Loucy (cell line): ENCODE measurements at regions not wholly inside any gene's neighbourhood (a gene's known extent, or its start where the extent isn't known, plus 50 kb on each side); places are given as distances from the start of the nearest gene placed in this dataset.

Experiments used
- H2AFZ ChIP-seq: fragments of 200-600 bp; sonication (generic); 2 replicates; pipeline ENCODE4 v1.6.0; 2016; ENCODE audit warnings: antibody characterized with exemption, mild to moderate bottlenecking, low read length, moderate library complexity
- H3F3A ChIP-seq: fragments of 200-600 bp; 2 replicates; pipeline ENCODE4 v1.6.0; 2016; ENCODE audit warnings: antibody characterized with exemption, low read depth, mild to moderate bottlenecking
- H3K27me3 ChIP-seq: fragments of 200-600 bp; sonication (generic); 2 replicates; pipeline ENCODE4 v1.6.1; 2014; ENCODE audit warnings: low read length, mild to moderate bottlenecking; ENCODE audit not compliant: insufficient read depth, poor library complexity, severe bottlenecking
- H3K36me3 ChIP-seq: fragments of 200-600 bp; sonication (generic); 2 replicates; pipeline ENCODE4 v1.6.1; 2016; ENCODE audit warnings: low read length; ENCODE audit not compliant: insufficient read depth
- H3K4me1 ChIP-seq: fragments of 200-600 bp; sonication (generic); 2 replicates; pipeline ENCODE4 v1.5.1; 2014; ENCODE audit warnings: low read length, mild to moderate bottlenecking; ENCODE audit not compliant: insufficient read depth, poor library complexity, severe bottlenecking
- H3K4me2 ChIP-seq: fragments of 200-600 bp; sonication (generic); 2 replicates; pipeline ENCODE4 v1.6.0; 2014; ENCODE audit warnings: antibody characterized with exemption, low read length, low read depth, mild to moderate bottlenecking; ENCODE audit not compliant: poor library complexity, severe bottlenecking
- H3K4me3 ChIP-seq: fragments of 200-600 bp; sonication (generic); 2 replicates; pipeline ENCODE4 v1.5.1; 2014; ENCODE audit warnings: low read length, mild to moderate bottlenecking, mixed read lengths; ENCODE audit not compliant: poor library complexity, severe bottlenecking
- H3K79me2 ChIP-seq: fragments of 200-600 bp; sonication (generic); 2 replicates; pipeline ENCODE4 v1.6.1; 2014; ENCODE audit warnings: low read length; ENCODE audit not compliant: insufficient read depth
- H3K9ac ChIP-seq: fragments of 200-600 bp; sonication (generic); 2 replicates; pipeline ENCODE4 v1.6.0; 2014; ENCODE audit warnings: mild to moderate bottlenecking, low read depth, low read length, moderate library complexity; ENCODE audit not compliant: poor library complexity, severe bottlenecking
- H3K9me2 ChIP-seq: fragments of 200-600 bp; sonication (generic); replicated peaks from 2 replicates; pipeline ENCODE4 v1.6.1; 2016; ENCODE audit warnings: low read depth, low read length, mixed read lengths
- H3K9me3 ChIP-seq: fragments of 200-600 bp; sonication (generic); 2 replicates; pipeline ENCODE4 v1.6.1; 2014; ENCODE audit warnings: mild to moderate bottlenecking, antibody characterized with exemption, low read length, low read depth; ENCODE audit not compliant: insufficient read depth
- H4K20me1 ChIP-seq: fragments of 200-600 bp; sonication (generic); 2 replicates; pipeline ENCODE4 v1.6.0; 2014; ENCODE audit warnings: antibody characterized with exemption, low read length, mild to moderate bottlenecking; ENCODE audit not compliant: insufficient read depth, poor library complexity, severe bottlenecking
- EZH2phosphoT487 ChIP-seq: fragments of 200-600 bp; IDR thresholded peaks from 2 replicates; pipeline ENCODE4 v1.6.1; 2018; ENCODE audit warnings: antibody characterized with exemption, mild to moderate bottlenecking, moderate library complexity, borderline replicate concordance
- TF ChIP-seq, protein P1 (sequence below): fragments of 200-600 bp; sonication (generic); conservative IDR thresholded peaks from 2 replicates; pipeline ENCODE4 v1.5.1; 2014; ENCODE audit warnings: mild to moderate bottlenecking, antibody characterized with exemption, low read length

DNA sequence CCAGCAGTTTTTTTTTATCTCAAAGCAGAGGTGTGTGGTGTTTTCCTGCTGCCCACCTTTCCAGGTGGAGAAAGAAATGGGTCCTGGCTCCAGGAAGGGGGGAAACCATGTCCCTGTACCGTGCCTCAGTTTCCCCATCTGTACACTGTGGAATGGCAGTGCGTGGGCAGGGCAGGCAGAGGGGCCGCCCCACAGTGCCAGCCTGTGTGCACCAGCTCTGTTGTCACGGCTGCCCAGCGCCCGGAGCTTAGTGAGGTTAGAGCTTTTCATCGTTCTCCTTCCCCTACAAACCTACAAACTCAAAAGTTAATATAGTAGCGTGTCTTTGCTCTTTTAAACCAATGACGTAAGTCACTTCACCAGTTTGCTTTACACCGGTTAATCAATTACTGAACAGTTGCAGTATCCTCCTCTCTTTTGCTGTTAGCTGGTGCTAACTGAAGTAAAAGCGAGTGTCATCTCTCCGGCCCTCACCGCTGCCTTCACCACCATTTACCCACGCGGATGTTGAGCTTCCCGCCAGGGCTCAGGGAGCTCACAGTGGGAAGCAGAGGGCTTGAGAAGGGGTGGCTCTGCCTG, 114.8 kb upstream of the ADRA2C start:
- H3K4me1 ChIP-seq, result no peaks in the 10 kb centered on the region
- H3K79me2 ChIP-seq, result no peaks in the 10 kb centered on the region
- no peak overlapping the region for H2AFZ ChIP-seq
- H3K4me2 ChIP-seq, result no peak overlapping the region
- H3K9ac ChIP-seq, result no peak overlapping the region
- no peak for TF ChIP-seq EZH2phosphoT487
- TF ChIP-seq, protein P1, sequence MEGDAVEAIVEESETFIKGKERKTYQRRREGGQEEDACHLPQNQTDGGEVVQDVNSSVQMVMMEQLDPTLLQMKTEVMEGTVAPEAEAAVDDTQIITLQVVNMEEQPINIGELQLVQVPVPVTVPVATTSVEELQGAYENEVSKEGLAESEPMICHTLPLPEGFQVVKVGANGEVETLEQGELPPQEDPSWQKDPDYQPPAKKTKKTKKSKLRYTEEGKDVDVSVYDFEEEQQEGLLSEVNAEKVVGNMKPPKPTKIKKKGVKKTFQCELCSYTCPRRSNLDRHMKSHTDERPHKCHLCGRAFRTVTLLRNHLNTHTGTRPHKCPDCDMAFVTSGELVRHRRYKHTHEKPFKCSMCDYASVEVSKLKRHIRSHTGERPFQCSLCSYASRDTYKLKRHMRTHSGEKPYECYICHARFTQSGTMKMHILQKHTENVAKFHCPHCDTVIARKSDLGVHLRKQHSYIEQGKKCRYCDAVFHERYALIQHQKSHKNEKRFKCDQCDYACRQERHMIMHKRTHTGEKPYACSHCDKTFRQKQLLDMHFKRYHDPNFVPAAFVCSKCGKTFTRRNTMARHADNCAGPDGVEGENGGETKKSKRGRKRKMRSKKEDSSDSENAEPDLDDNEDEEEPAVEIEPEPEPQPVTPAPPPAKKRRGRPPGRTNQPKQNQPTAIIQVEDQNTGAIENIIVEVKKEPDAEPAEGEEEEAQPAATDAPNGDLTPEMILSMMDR, result no peak
- H3K27me3 ChIP-seq, result no peaks in the 10 kb centered on the region
- no peak overlapping the region for H3K4me3 ChIP-seq
- H4K20me1 ChIP-seq, result no peaks in the 10 kb centered on the region
- no peaks in the 10 kb centered on the region for H3K9me3 ChIP-seq
- no peaks in the 10 kb centered on the region for H3F3A ChIP-seq
- no peaks in the 10 kb centered on the region for H3K36me3 ChIP-seq
- no peaks in the 10 kb centered on the region for H3K9me2 ChIP-seq

DNA sequence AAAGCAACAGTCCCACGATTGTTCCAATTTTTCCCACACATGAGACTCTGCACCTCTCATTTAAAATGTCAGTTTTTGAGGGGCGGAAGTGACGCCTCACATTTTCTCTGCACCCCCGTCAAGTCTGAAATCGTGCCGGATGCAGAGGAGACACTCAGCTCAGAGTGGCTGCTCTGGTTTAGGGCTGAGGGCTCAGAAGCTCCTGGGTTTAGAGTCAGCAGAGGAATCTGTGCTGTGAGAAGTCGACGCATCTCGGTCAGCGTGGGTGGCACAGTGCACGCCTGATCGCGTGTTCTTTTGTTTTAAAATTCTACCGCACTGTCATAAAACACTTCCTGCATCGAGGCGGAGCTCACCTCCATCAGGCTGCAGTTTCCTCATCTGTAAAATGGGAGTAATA, 116.7 kb upstream of the ADRA2C start:
- H2AFZ ChIP-seq, result no peak overlapping the region
- no peaks in the 10 kb centered on the region for H3K79me2 ChIP-seq
- no peaks in the 10 kb centered on the region for H3F3A ChIP-seq
- H3K9me3 ChIP-seq, result no peaks in the 10 kb centered on the region
- H3K27me3 ChIP-seq, result no peaks in the 10 kb centered on the region
- no peaks in the 10 kb centered on the region for H4K20me1 ChIP-seq
- TF ChIP-seq EZH2phosphoT487, result no peak
- TF ChIP-seq, protein P1, result no peak
- no peak overlapping the region for H3K4me3 ChIP-seq
- H3K36me3 ChIP-seq, result no peaks in the 10 kb centered on the region
- H3K9me2 ChIP-seq, result no peaks in the 10 kb centered on the region
- no peak overlapping the region for H3K4me2 ChIP-seq
- no peaks in the 10 kb centered on the region for H3K4me1 ChIP-seq
- H3K9ac ChIP-seq, result no peak overlapping the region

DNA sequence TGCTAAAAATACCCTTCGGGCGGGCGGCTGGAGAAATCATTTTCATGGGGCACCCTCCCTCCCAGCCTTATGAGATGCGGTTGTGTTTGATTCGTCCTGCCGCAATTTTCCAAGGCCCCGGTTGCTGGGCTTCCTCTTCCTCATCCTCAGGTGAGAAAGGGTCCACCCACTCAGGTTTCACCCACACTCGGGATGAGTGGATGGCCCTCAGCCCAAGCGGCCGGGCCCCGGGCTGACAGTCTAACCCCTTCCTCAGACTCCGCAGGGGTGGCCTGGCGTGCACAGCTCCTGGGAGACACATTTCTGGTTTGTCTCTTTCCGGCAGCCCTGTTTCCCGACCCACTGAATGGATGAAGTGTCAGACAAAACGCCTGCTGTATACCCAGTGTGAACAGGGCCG, 116.5 kb upstream of the LRPAP1 start:
- H3K9me2 ChIP-seq, result no peaks in the 10 kb centered on the region
- no peak overlapping the region for H3K9ac ChIP-seq
- no peak overlapping the region for H3K4me3 ChIP-seq
- H3K27me3 ChIP-seq, result no peaks in the 10 kb centered on the region
- TF ChIP-seq EZH2phosphoT487, result no peak
- TF ChIP-seq, protein P1, result no peak
- H3F3A ChIP-seq, result no peaks in the 10 kb centered on the region
- no peak overlapping the region for H2AFZ ChIP-seq
- no peaks in the 10 kb centered on the region for H3K79me2 ChIP-seq
- H4K20me1 ChIP-seq, result no peaks in the 10 kb centered on the region
- no peaks in the 10 kb centered on the region for H3K36me3 ChIP-seq
- no peak overlapping the region for H3K4me2 ChIP-seq
- H3K4me1 ChIP-seq, result no peaks in the 10 kb centered on the region
- H3K9me3 ChIP-seq, result no peaks in the 10 kb centered on the region
